Fibroblast of mammary gland (primary cell): ENCODE measurements at regions not wholly inside any gene's neighbourhood (a gene's known extent, or its start where the extent isn't known, plus 50 kb on each side); places are given as distances from the start of the nearest gene placed in this dataset.

ENCODE experiments used
- DNase-seq: peaks from one replicate; pipeline ENCODE4 v3.0.0-alpha.2; 2010; ENCODE audit warnings: low read depth
- H3K4me3 ChIP-seq: 2 replicates; pipeline ENCODE4 v1.5.1; 2011; ENCODE audit warnings: low read depth, mild to moderate bottlenecking, low read length, moderate library complexity; ENCODE audit not compliant: control insufficient read depth
- TF ChIP-seq, protein P1 (sequence below): conservative IDR thresholded peaks from 2 replicates; pipeline ENCODE4 v1.5.1; 2011; ENCODE audit warnings: low read depth, low read length, inconsistent platforms; ENCODE audit not compliant: control insufficient read depth, insufficient read depth

DNA sequence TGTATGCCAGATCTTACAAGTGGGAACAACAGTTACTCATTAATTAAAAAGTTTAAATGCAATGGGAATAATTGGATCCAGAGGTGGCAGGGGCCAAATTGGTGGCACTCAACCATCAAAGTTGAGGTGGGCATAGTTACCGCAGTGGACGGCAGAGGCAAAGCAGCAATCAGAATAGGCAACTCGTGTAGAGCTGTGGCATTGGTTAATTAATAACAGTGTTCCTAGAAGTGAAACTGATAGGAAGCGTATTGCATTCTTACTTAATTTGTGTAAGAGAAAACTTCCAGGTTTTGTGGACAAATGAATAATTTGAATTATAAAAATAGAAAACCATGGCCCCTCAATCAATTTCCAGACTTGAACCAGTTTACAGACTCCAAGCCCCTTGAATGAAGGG lies 1068.2 kb upstream of the ACVR2A start:
- H3K4me3 ChIP-seq, result no peak overlapping the region
- DNase-seq, result no peak
- TF ChIP-seq, protein P1, sequence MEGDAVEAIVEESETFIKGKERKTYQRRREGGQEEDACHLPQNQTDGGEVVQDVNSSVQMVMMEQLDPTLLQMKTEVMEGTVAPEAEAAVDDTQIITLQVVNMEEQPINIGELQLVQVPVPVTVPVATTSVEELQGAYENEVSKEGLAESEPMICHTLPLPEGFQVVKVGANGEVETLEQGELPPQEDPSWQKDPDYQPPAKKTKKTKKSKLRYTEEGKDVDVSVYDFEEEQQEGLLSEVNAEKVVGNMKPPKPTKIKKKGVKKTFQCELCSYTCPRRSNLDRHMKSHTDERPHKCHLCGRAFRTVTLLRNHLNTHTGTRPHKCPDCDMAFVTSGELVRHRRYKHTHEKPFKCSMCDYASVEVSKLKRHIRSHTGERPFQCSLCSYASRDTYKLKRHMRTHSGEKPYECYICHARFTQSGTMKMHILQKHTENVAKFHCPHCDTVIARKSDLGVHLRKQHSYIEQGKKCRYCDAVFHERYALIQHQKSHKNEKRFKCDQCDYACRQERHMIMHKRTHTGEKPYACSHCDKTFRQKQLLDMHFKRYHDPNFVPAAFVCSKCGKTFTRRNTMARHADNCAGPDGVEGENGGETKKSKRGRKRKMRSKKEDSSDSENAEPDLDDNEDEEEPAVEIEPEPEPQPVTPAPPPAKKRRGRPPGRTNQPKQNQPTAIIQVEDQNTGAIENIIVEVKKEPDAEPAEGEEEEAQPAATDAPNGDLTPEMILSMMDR, result no peak

DNA sequence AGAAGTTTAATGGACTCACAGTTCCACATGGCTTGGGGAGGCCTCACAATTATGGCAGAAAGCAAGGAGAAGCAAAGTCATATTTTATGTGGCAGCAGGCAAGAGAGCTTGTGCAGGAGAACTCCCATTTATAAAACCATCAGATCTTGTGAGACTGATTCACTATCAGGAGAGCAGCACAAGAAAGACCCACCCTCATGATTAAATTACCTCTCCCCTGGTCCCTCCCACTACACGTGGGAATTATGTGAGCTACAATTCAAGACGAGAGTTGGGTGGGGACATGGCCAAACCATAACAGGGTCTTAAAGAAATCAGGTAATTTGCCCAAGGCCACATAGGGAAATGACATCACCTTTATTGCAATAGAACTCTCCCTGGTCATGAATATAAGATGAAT lies 1073.3 kb upstream of the ACVR2A start:
- no peak overlapping the region for H3K4me3 ChIP-seq
- TF ChIP-seq, protein P1, result no peak
- DNase-seq, result no peak

DNA sequence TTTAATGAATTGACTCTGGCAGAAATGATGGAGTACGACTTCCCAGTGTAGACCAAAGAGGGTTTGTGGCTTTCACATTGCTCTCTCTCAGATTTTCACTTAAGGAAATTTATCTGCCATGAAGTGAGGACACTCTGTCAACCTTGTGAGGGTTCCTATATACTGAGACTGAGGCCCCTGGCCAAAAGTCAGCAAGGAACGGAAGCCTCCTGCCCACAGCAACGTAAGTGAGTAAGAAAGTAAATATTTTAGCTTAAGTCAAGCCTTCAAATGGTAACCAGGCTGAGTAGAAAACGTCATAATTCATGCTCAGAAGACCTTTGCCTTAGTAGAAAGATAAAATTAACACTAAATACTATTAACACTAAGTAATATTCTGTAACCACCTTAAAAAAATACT lies 1080.5 kb upstream of the ACVR2A start:
- peak; percentile 5 for DNase-seq
- TF ChIP-seq, protein P1, result no peak
- no peak overlapping the region for H3K4me3 ChIP-seq

DNA sequence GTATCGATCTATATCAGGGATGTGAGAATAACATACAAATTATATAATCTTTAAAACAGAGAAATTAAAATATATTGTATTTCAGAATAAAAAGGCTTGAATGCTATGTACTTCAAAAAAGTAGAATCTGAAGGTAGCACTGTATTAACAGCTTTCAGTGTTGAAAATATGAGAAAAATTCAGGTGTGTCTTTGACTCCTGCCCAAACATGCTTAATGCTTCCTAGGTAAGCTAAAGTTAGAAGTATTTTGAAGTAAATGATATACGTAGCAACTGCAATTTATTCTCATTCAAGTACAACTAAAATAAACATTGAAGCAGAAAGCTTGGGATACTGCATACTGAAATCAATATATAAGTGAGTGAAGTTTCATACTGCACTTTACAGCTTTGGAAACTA lies 1082.0 kb upstream of the ACVR2A start:
- no peak for DNase-seq
- TF ChIP-seq, protein P1, result no peak
- H3K4me3 ChIP-seq, result no peak overlapping the region

DNA sequence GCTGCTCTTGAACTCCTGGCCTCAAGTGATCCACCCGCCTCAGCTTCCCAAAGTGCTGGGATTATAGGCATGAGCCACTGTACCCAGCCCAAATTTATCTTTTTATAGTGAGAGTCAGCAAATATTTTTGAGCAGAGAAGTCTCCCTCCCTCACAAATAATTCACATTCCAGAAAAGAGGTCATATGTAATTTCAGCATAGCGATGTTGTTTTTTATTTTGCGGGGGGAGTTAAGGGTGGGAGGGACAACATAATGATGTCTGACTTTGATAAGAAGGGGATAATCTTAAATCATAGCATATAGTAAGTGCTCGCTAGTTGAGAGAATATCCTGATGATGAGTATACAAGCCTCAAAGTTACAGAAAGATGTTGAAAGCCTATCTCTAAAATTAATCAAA lies 1090.2 kb upstream of the ACVR2A start:
- no peak for DNase-seq
- TF ChIP-seq, protein P1, result no peak
- no peak overlapping the region for H3K4me3 ChIP-seq

DNA sequence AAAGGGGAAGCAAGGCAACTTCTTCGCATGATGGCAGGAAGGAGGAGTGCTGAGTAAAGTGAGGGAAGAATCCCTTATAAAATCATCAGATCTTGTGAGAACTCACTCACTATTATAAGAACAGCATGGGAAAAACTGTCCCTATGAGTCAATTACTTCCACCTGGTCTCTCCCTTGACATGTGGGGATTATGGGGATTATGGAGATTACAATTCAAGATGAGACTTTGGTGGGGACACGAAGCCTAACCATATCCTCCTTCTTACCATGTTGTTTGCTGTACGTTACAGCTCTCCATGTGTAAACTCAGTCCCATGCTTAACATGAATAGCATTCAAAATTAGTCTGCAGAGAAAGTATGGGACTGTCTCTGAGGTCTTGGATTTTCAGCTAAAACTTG lies 1096.8 kb upstream of the ACVR2A start:
- H3K4me3 ChIP-seq, result no peak overlapping the region
- TF ChIP-seq, protein P1, result no peak
- DNase-seq, result no peak

DNA sequence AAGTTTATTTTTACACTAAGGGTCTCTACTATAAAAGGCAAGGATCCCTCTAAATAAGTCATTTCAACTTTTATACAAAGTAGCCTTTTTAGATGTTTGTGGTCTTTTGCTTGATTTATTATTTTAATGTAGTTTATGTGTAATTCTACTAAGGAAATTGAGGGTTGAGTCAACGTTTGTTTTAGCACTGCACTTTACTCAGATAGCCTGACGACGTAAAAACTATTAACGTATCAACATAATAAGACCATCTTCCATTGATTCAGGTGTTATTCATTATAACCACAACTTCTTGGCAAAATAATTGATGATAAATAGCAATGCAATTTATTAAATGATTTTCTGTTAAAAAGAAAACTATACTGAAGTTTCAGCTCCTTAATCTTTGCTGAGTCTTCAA lies 1103.6 kb upstream of the ACVR2A start:
- DNase-seq, result peak; percentile 64
- TF ChIP-seq, protein P1, result no peak
- no peak overlapping the region for H3K4me3 ChIP-seq
